Fibroblast of skin of right biceps (primary cell): ENCODE measurements at regions not wholly inside any gene's neighbourhood (a gene's known extent, or its start where the extent isn't known, plus 50 kb on each side); places are given as distances from the start of the nearest gene placed in this dataset.
"Not testable (repeated sequence)": the region's sequence is repeated elsewhere in the genome, so short reads cannot be mapped to it uniquely, and the experiment has no call there.

Source experiments
- DNase-seq: peaks from one replicate; pipeline ENCODE4 v3.0.0-alpha.2; 2013

GRCh38 chr2:121150713-121151112 lies 134.3 kb downstream of the TFCP2L1 start:
- no peak for DNase-seq

GRCh38 chr2:121151311-121152109 lies 133.5 kb downstream of the TFCP2L1 start:
- DNase-seq = no peak

DNA sequence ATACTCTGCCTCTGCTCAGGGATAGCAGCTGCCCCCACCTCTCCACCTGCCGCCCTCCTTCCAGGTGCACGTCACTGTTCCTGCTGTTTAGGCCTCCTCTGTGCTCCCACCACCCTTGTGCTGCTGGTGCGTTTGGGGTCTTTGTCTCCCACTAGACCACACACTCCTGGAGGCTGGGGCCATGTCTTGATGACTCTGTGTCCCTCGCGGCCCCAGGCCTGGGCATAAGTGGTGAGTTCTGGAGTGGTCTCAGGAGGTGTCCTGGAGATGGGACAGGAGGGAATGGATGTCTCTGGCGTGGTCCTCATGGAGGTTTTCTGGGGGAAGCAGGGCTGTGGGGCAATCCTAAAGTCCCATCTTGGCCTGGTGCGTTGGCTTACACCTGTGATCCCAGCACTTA lies 132.1 kb downstream of the TFCP2L1 start:
- no peak for DNase-seq

DNA sequence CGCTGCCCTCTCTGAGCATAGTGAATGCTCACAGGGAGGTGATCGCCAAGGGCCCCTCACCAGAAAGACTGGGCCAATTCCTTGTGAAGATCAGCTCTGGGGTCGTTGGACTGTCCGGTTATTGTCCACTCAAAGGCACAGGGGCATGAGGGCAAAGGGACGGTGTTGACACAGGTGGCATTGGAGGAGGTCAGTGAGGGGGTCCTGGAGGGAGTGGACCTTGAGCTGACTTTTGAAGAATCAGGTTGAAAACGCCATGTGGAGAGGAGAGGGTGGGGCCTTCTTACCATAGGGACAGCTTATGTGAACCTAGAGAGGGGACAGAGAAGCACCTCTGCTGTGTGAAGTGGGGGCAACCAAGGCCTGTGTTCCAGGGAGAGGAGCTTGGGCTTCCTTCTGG lies 131.5 kb downstream of the TFCP2L1 start:
- DNase-seq = no peak

GRCh38 chr2:121155502-121156056 lies 129.4 kb downstream of the TFCP2L1 start:
- DNase-seq = no peak

DNA sequence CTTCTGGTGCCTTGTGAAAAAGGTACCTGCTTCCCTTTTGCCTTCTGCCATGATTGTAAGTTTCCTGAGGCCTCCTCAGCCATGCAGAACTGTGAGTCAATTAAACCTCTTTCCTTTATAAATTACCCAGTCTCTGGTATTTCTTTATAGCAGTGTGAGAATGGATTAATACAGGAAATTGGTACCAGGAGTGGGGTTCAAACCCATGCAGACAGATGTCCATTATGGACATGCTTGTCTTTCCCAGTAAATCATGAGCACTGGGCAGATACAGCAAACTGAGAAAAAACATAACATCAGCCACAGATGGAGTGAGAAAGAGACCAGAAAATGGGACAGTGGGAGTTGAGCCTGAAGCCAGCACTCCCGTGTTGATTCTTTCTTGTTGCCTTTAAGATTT lies 127.5 kb downstream of the TFCP2L1 start:
- not testable (repeated sequence) for DNase-seq

GRCh38 chr2:121159291-121160071 lies 125.5 kb downstream of the TFCP2L1 start:
- no peak for DNase-seq

DNA sequence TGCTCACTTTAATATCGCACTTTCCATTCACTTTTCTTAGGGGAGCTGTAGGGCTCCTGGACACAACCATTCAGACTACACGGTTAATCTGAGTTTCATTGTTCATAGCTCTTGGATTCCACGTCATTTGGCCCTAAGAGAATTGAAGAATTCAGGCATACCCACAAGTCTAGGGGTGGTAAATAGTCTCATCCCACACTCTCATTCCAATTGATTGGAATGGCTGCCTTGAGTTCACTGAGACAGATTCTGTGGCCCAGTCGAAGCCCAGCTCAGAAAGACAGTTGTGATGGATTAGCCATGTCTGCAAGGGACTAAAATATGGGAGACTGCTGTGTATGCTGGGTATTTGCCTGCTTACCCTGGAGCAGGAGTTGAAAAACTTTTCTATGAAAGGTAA lies 124.6 kb downstream of the TFCP2L1 start:
- no peak for DNase-seq

DNA sequence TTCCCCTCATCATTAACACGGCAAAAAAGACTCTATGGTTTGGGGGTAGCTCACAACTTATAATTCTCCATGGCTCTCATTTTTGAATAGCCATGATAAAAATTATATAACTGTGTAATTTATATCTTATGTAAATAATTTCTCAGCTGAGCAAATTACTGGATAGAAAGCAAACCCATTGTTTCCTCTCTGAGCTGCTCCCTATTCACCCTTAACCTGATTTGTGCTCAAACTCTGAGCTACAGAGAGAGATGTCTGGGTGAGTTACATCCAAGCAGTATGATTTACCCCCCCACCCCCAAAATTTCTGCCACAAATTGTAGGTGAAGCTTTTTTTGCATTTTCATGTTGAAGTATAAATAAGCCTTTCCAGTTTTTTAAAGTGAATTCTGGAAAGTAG lies 123.7 kb downstream of the TFCP2L1 start:
- no peak for DNase-seq

- DNase-seq = no peak
Observed at GRCh38 chr2:121162893-121163292, 122.1 kb downstream of the TFCP2L1 start.

DNA sequence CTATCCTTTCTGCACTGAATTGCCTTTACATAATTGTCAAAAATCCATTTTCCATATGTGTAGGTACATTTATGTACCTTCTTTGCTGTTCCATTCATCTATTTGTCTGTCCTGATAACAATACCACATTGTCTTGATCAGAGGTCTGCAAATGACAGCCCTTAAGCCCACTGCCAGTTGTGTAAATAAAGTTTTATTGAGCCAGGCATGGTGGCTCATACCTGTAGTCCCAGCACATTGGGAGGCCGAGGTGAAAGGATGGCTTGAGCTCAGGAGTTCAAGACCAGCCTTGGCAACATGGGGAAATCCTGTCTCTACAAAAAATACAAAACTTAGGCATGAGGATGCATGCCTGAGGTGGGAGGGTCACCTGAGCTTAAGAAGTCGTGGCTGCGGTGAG lies 121.0 kb downstream of the TFCP2L1 start:
- no peak for DNase-seq

GRCh38 chr2:121165038-121165542 lies 119.9 kb downstream of the TFCP2L1 start:
- DNase-seq = no peak
